GM12878 (cell line): ENCODE measurements at regions not wholly inside any gene's neighbourhood (a gene's known extent, or its start where the extent isn't known, plus 50 kb on each side); places are given as distances from the start of the nearest gene placed in this dataset.

Source experiments
- ATAC-seq: fragments of 200-7000 bp; cut with Tn5 transposase; 3 replicates; pipeline ENCODE4 v1.9.1; 2020; ENCODE audit warnings: mild to moderate bottlenecking, moderate library complexity
- BruUV-seq: library from RNA; stranded (reverse); fragments of 400-500 nt; replicated peaks from 2 replicates; lab custom pipeline; 2021; lab: Mats Ljungman, UMichigan
- CTCF ChIA-PET: fragments of 300-600 bp; sonication (Branson Sonifier 250); formaldehyde crosslinking; extraction: SDS; loops from one replicate; lab custom pipeline; 2021; ENCODE audit warnings: inconsistent platforms; lab: Yijun Ruan, JAX
- POLR2A ChIA-PET: fragments of 350-600 bp; formaldehyde crosslinking; extraction: SDS; loops from one replicate; lab custom pipeline; 2021; ENCODE audit warnings: inconsistent platforms; lab: Charles Lee
- RAD21 ChIA-PET: fragments of 300-600 bp; sonication (Branson Sonifier 250); formaldehyde crosslinking; loops from one replicate; lab custom pipeline; 2023; ENCODE audit warnings: antibody characterized with exemption; ENCODE audit not compliant: unreplicated experiment; lab: Charles Lee
- SMC1A ChIA-PET: fragments of 300-600 bp; sonication (Branson Sonifier 250); formaldehyde crosslinking; loops from one replicate; lab custom pipeline; 2023; ENCODE audit not compliant: unreplicated experiment, uncharacterized antibody; lab: Charles Lee
- DNase-seq: peaks from one replicate; pipeline ENCODE4 v3.0.0-alpha.2; 2011; ENCODE audit warnings: low read depth, low spot score
- FAIRE-seq: peaks from 3 replicates; lab custom pipeline; 2011; peaks lifted over from hg19 to GRCh38; lab: Jason Lieb, UNC
- H2AFZ ChIP-seq: 2 replicates; pipeline ENCODE4 v1.6.0; 2011; ENCODE audit warnings: low read depth, low read length, control low read depth; ENCODE audit not compliant: control insufficient read depth
- H3K27ac ChIP-seq: 2 replicates; pipeline ENCODE4 v1.5.1; 2011; ENCODE audit warnings: control low read depth; ENCODE audit not compliant: control insufficient read depth, insufficient read depth
- H3K27me3 ChIP-seq, 2 experiments: replicated peaks in 1 of 2; 2 replicates each; pipeline versions ENCODE4 v1.6.0 to v1.6.1; 2011; ENCODE audit warnings: low read length in 1 of 2; ENCODE audit not compliant: control insufficient read depth in 2 of 2, insufficient read depth in 2 of 2
- H3K36me3 ChIP-seq, 2 experiments: 2 replicates each; pipeline ENCODE4 v1.5.1; 2011; ENCODE audit warnings: low read length in 1 of 2; ENCODE audit not compliant: control insufficient read depth in 2 of 2, insufficient read depth in 2 of 2
- H3K4me1 ChIP-seq: 2 replicates; pipeline ENCODE4 v1.6.1; 2011; ENCODE audit warnings: mild to moderate bottlenecking, low read length, moderate library complexity, mixed read lengths; ENCODE audit not compliant: control insufficient read depth, insufficient read depth
- H3K4me2 ChIP-seq: 2 replicates; pipeline ENCODE4 v1.6.0; 2011; ENCODE audit warnings: control low read depth; ENCODE audit not compliant: control insufficient read depth, insufficient read depth
- H3K4me3 ChIP-seq: fragments of 200-600 bp; sonication (generic); 2 replicates; pipeline ENCODE4 v1.5.1; 2016
- H3K79me2 ChIP-seq: 2 replicates; pipeline ENCODE4 v1.6.0; 2011; ENCODE audit warnings: low read length; ENCODE audit not compliant: control insufficient read depth, insufficient read depth
- H3K9ac ChIP-seq: 2 replicates; pipeline ENCODE4 v1.8.0; 2011; ENCODE audit warnings: low read length, control low read depth, mixed read lengths; ENCODE audit not compliant: control insufficient read depth, insufficient read depth
- H3K9me3 ChIP-seq: replicated peaks from 3 replicates; pipeline ENCODE4 v1.5.1; 2011; ENCODE audit warnings: mild to moderate bottlenecking, low read length; ENCODE audit not compliant: control insufficient read depth, insufficient read depth
- H4K20me1 ChIP-seq: 2 replicates; pipeline ENCODE4 v1.6.0; 2011; ENCODE audit not compliant: control insufficient read depth, insufficient read depth
- CBX5 ChIP-seq: sonication (generic); IDR thresholded peaks from 2 replicates; pipeline ENCODE4 v1.6.1; 2016; ENCODE audit warnings: low read depth, moderate library complexity, mild to moderate bottlenecking, inconsistent platforms
- FOXK2 ChIP-seq: fragments of 450-650 bp; IDR thresholded peaks from 2 replicates; pipeline ENCODE4 v1.6.1; 2017; ENCODE audit warnings: mild to moderate bottlenecking, moderate library complexity
- POLR2AphosphoS2 ChIP-seq: IDR thresholded peaks from 2 replicates; pipeline ENCODE4 v1.6.1; 2011; ENCODE audit warnings: low read depth, mild to moderate bottlenecking, low read length, improper control_type of control experiment, moderate library complexity
- RFX5 ChIP-seq: IDR thresholded peaks from 2 replicates; pipeline ENCODE4 v1.6.1; 2011; ENCODE audit warnings: low read depth, low read length, improper control_type of control experiment
- SRF ChIP-seq, 2 experiments: IDR thresholded peaks; 2 replicates each; pipeline ENCODE4 v1.6.1; 2011; ENCODE audit warnings: low read depth in 2 of 2, low read length in 2 of 2, mild to moderate bottlenecking in 1 of 2, moderate library complexity in 1 of 2
- YY1 ChIP-seq: IDR thresholded peaks from 2 replicates; pipeline ENCODE4 v1.6.1; 2011; ENCODE audit warnings: low read depth, mild to moderate bottlenecking, low read length
- WGBS: methylation state at CpG from one replicate; pipeline ENCODE4 v1.1.6; 2016; ENCODE audit warnings: low lambda C conversion rate; ENCODE audit not compliant: insufficient replicate concordance, insufficient coverage; ENCODE audit errors: missing lambda C conversion rate; 5-methylcytosine and 5-hydroxymethylcytosine counted together
- in situ Hi-C: fragments of 300-500 bp; cut with MboI; formaldehyde crosslinking; loops from 9 replicates; pipeline ENCODE4 v1.14.3; 2018; ENCODE audit warnings: mixed read lengths
- intact Hi-C: fragments of 100-400 bp; cut with micrococcal nuclease; formaldehyde crosslinking; loops from one replicate; pipeline ENCODE4 v1.14.2; 2022; ENCODE audit not compliant: unreplicated experiment
- TF ChIP-seq, protein P1 (sequence below): IDR thresholded peaks from 2 replicates; pipeline ENCODE4 v1.6.1; 2011; ENCODE audit warnings: low read depth, low read length, improper control_type of control experiment, borderline replicate concordance
- TF ChIP-seq, protein P2 (sequence below): fragments of 450-650 bp; IDR thresholded peaks from 2 replicates; pipeline ENCODE4 v1.6.1; 2018; ENCODE audit warnings: borderline replicate concordance, mild to moderate bottlenecking; ENCODE audit not compliant: partially characterized antibody

DNA sequence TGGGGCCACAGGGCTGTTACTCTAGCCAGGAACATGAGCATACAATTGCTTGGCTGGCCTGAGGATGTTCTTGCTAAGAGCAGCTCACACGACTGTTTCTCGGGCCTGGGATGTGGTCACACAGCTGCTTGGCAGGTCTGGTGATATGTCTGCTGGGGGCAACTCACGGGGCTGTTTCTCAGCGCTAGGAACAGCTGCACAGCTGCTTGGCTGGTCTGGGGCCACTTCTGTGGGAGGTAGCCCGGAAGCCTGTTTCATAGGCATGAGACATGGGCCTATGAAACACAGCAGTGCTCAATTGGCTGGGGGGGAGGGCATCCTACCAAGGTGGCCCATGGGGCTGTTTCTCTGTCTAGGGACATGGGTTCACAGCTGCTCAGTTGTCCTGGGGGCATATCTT lies 73.4 kb upstream of the DDHD1 start:
- TF ChIP-seq RFX5 (no peak), CBX5 (no peak), POLR2AphosphoS2 (no peak), YY1 (no peak), FOXK2 (no peak), SRF (IDR thresholded peaks at IDR 0.05; ENCODE audit: low read depth in 2 of 2, low read length in 2 of 2) (no peak)
- TF ChIP-seq, protein P1, sequence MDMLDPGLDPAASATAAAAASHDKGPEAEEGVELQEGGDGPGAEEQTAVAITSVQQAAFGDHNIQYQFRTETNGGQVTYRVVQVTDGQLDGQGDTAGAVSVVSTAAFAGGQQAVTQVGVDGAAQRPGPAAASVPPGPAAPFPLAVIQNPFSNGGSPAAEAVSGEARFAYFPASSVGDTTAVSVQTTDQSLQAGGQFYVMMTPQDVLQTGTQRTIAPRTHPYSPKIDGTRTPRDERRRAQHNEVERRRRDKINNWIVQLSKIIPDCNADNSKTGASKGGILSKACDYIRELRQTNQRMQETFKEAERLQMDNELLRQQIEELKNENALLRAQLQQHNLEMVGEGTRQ, result no peak
- TF ChIP-seq, protein P2, sequence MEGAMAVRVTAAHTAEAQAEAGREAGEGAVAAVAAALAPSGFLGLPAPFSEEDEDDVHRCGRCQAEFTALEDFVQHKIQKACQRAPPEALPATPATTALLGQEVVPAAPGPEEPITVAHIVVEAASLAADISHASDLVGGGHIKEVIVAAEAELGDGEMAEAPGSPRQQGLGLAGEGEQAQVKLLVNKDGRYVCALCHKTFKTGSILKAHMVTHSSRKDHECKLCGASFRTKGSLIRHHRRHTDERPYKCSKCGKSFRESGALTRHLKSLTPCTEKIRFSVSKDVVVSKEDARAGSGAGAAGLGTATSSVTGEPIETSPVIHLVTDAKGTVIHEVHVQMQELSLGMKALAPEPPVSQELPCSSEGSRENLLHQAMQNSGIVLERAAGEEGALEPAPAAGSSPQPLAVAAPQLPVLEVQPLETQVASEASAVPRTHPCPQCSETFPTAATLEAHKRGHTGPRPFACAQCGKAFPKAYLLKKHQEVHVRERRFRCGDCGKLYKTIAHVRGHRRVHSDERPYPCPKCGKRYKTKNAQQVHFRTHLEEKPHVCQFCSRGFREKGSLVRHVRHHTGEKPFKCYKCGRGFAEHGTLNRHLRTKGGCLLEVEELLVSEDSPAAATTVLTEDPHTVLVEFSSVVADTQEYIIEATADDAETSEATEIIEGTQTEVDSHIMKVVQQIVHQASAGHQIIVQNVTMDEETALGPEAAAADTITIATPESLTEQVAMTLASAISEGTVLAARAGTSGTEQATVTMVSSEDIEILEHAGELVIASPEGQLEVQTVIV, result no peak
- in situ Hi-C loops, result no loop called here
- ChIA-PET SMC1A (no interaction called here), CTCF (interaction anchor here (1.2 kb wide), 1 partner anchor 10 kb away, joined by 3 read pairs; no protein-coding TSS in a partner anchor), RAD21 (no interaction called here), POLR2A (interaction anchor here (0.5 kb wide), 1 partner anchor 1863 kb away, joined by 10 read pairs; no protein-coding TSS in a partner anchor)
- 72% methylated on average over 5 of the region's 5 CpGs for WGBS
- no peaks in the 10 kb centered on the region; the same call in 1 of the 3 replicates for H3K9me3 ChIP-seq
- H3K27me3 ChIP-seq, result no peaks in the 10 kb centered on the region
- BruUV-seq, result no TSS peak
- no peak overlapping the region for H3K4me2 ChIP-seq
- no peak overlapping the region for H3K27ac ChIP-seq
- no peaks in the 10 kb centered on the region for H3K79me2 ChIP-seq
- FAIRE-seq (no peak), DNase-seq (no peak), ATAC-seq (no peak)
- no peak overlapping the region for H3K4me3 ChIP-seq
- intact Hi-C loops, result no loop called here
- no peaks in the 10 kb centered on the region for H3K4me1 ChIP-seq
- H2AFZ ChIP-seq, result no peak overlapping the region
- no peak overlapping the region for H3K9ac ChIP-seq
- H3K36me3 ChIP-seq, result no peaks in the 10 kb centered on the region
- no peaks in the 10 kb centered on the region for H4K20me1 ChIP-seq
